Kidney capillary endothelial cell (primary cell): ENCODE measurements at regions not wholly inside any gene's neighbourhood (a gene's known extent, or its start where the extent isn't known, plus 50 kb on each side); places are given as distances from the start of the nearest gene placed in this dataset.
"Not testable (repeated sequence)": the region's sequence is repeated elsewhere in the genome, so short reads cannot be mapped to it uniquely, and the experiment has no call there.

ENCODE experiments used
- DNase-seq: peaks from one replicate; pipeline ENCODE4 v3.0.0-alpha.2; 2018; ENCODE audit warnings: low spot score

DNA sequence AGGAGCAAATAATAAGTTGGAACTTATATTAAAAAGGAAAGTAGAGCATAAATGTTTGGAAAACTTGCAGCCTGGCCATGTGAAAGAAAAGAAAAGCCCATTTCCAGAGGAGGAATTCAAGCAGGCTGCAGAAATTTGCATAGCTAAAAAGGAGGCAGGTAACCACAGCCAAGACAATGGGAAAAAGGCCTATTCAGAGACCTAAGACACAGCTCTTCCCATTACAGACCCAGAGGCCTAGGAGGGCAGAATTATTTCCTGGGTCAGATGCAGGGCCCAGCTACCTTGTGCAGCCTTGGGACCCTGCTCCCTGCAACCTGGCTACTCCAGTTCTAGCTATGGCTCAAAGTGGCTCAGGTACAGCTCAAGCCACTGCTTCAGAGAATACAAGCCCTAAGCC is 234.6 kb upstream of the BCHE start:
- no peak for DNase-seq

DNA sequence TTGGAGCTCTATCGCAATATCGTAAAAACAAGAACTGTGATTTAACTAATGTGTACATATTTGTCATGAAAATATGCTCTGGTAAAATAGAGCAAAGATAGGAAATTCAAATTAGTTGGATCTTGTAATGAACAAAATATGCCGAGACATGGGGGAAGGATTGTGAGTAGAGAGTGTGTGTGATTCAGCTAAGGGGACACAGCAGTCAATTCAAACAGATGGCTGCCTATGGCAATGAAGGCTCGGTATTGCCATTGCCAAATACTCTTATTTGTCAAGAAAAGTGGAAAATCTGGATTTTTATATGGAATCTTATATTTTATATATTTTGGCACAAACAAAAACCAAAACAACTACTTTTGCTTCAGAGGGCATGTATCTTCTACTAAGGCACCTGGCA is 227.3 kb upstream of the BCHE start:
- no peak for DNase-seq

DNA sequence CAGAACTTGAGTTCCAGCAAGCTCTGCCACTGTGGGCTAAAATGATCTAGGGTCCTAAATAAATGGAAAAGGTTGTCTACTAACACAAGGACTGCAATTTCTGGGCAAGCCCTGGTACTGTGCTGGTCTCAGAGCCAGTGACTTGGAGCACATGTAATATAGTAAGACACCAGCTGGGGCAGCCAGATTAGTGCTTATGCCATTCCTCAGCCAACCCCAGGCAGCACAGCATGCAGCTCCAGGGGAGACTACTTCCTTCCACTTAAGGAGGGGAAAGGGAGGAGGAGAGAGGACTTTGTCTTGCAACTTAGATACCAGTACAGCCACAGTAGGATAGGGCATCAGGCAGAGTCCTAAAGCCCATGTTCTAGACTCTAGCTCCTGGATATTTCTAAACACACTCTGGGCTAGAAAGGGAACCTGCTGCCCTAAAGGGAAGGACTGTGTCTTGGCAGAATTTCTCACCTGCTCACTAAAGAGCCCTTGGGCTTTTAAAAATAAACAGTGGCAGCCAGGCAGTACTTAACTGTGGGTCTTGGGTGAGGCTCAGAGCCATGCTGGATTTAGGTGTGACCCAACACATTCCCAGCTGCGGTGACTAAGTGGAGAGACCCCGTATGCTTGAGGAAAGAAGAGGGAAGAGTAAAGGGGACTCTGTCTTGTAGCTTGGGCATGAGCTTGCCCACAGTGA is 223.7 kb upstream of the BCHE start:
- DNase-seq, result no peak

DNA sequence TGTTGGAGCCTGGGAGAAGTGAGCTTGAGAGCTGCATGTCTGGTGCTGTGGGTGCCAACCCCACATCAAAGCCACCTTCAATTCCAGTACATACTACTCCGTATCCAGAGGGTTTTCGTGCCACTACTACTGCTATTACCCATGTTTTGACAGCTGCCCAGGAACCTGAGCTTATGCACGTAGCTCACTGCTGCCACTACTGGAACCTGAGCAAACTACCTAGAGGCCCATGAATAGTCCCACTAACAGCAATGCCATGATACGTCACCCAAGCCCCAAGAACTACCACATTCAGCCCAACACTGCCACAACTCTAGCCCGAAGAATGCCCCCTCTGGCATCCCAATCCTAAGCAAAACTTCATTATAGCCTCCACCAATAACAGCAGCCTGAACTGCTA is 215.2 kb upstream of the BCHE start:
- DNase-seq, result no peak

DNA sequence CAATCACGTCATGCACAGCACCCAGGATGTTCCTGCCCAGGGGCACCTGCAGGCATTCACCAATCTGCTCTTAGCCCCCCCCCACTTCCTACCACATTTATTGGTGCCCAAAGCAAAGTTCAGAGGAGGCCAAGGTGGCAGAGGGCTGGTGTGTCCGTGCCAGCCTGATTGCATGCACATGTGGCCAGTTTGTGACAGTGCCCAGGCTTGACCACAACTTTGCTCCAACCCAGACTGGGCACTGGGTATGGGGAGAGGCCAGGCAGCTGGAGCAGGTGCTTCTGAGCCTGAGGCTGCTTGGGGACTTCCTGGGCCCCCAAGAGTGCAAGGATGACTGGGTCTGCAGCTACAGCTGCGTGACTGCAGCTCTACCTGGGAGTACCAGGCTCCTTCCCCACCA is 192.3 kb upstream of the BCHE start:
- no peak for DNase-seq

DNA sequence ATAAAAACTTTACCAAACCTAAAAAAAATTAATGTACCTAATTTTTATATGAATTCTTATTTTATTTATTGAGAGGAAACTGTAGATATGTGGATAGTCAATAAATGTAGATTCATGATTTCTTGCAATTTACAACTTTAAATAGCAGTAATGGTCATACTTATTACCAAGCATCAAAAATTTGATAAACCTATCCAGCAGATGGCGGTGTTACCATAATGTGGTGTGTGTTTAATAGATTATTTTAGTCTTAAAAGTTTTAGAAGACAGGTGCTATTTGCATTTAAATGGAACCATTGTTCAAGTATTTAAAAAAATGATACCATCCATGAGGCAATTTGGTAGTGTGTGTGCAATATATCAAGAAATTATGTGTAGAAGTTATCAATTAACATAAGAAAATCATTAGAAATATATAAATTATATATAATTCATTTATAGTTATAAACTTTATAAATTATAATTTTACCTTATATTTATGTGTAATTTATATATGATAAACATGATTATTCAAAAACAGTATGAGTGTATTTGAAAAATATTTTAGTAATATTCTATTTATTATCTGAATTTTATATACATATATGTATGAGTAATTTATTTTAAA is 176.0 kb upstream of the BCHE start:
- DNase-seq, result peak; percentile 38

- no peak for DNase-seq
Observed at GRCh38 chr3:166011771-166012170, 174.5 kb upstream of the BCHE start.

GRCh38 chr3:166005126-166005525 is 167.9 kb upstream of the BCHE start:
- DNase-seq, result no peak

DNA sequence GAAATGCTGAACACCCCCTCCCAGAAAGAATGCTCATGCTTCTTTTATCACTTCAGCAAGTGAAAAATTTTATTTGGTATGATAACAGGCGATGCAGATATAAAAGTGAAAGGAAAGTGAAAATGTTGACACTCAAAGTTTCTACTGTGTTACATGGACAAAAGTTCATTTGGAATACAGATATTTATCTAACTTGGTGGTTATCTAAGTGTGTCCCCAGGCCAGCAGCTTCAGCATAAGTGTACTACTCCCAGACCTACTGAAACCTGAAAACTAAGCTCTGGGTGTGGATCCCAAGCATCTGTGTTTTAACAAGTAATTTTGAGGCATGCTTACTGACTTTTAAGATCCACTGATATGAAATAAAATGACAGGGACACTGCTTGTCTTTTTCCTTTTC is 157.1 kb upstream of the BCHE start:
- no peak for DNase-seq

GRCh38 chr3:165984589-165984988 is 147.4 kb upstream of the BCHE start:
- DNase-seq, result no peak

GRCh38 chr3:165983284-165983683 is 146.1 kb upstream of the BCHE start:
- peak; percentile 87 for DNase-seq

- DNase-seq, result no peak
Observed at GRCh38 chr3:165981318-165981717, 144.1 kb upstream of the BCHE start.

- not testable (repeated sequence) for DNase-seq
Observed at GRCh38 chr3:165960825-165961224, 123.6 kb upstream of the BCHE start.

GRCh38 chr3:165954171-165954570 is 116.9 kb upstream of the BCHE start:
- no peak for DNase-seq

DNA sequence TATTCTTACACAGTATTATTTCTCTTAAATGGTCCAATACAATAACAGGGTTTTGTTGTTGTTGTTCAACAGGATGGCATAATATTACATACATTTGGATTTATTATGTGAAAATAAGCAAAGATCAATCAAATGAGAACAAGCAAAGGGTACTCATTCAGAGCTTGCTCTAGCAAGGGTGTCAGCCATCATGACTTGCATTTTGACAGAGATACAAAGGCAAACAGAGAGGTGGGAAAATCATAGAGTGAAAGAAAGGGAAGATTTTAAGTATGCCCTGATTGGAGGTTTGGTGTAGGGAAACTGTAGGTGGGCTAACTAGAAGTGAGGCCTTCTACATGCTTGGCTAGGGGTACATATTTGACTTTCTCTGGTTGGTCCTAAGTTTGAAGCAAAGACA is 109.1 kb upstream of the BCHE start:
- no peak for DNase-seq

- DNase-seq, result no peak
Observed at GRCh38 chr3:165938986-165939540, 101.8 kb upstream of the BCHE start.

- DNase-seq, result not testable (repeated sequence)
Observed at GRCh38 chr3:165936081-165936480, 98.9 kb upstream of the BCHE start.

GRCh38 chr3:165924301-165924791 is 87.1 kb upstream of the BCHE start:
- not testable (repeated sequence) for DNase-seq

DNA sequence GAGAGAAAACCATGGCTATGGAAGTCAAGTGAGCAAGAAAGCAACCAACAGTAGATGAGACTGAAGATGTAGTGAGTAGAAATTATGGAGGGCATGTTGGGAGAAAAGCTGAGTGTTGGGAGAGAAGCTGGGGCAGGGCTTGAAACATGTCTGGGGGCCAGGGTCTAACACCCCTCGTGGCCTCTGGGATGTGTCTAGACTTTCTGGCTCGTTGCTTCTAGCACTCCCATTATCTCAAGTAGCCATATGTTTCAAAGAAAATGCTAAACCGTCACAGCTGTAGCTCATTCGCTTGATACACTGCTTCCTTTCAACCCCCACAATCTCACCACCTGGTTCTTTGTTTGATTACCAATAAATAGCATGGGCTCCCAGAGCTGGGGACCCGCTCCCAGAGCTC is 83.8 kb upstream of the BCHE start:
- no peak for DNase-seq

- peak; percentile 27 for DNase-seq
Observed at GRCh38 chr3:165919284-165919683, 82.1 kb upstream of the BCHE start.

DNA sequence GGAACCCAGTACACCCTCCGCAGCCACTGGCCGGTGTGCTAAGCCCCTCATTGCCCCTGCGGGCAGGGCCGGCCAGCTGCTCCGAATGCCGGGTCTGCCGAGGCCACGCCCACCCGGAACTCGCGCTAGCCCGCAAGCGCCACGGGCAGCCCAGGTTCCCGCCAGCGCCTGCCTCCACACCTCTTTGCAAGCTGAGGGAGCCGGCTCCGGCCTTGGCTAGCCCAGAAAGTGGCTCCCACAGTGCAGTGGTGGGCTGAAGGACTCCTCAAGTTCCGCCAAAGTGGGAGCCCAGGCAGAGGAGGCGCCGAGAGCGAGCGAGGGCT is 81.4 kb upstream of the BCHE start:
- DNase-seq, result no peak

GRCh38 chr3:165917938-165918656 is 80.9 kb upstream of the BCHE start:
- not testable (repeated sequence) for DNase-seq

DNA sequence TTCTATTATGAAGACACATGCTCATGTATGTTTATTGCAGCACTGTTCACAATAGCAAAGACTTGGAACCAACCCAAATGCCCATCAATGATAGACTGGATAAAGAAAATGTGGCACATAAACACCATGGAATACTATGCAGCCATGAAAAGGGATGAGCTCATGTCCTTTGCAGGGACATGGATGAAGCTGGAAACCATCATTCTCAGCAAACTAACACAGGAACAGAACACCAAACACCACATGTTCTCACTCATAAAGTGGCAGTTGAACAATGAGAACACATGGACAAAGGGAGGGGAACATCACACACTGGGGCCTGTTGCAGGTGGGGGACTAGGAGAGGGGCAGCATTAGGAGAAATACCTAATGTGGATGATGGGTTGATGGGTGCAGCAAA is 77.9 kb upstream of the BCHE start:
- DNase-seq, result not testable (repeated sequence)
